HEK293 (cell line): ENCODE measurements at regions not wholly inside any gene's neighbourhood (a gene's known extent, or its start where the extent isn't known, plus 50 kb on each side); places are given as distances from the start of the nearest gene placed in this dataset.

Experiments
- CTCF ChIA-PET: fragments of 350-600 bp; formaldehyde crosslinking; extraction: SDS; loops from one replicate; lab custom pipeline; 2021; ENCODE audit warnings: antibody characterized with exemption; lab: Yijun Ruan, JAX
- POLR2A ChIA-PET: fragments of 300-600 bp; formaldehyde crosslinking; extraction: SDS; loops from one replicate; lab custom pipeline; 2020; ENCODE audit warnings: antibody characterized with exemption, inconsistent platforms; lab: Yijun Ruan, JAX
- H3K27ac ChIP-seq: fragments of 200-500 bp; sonication (Bioruptor generic); 2 replicates; pipeline ENCODE4 v1.5.1; 2014; ENCODE audit warnings: low read depth, low read length, control low read depth, inconsistent platforms; ENCODE audit errors: extremely low read depth
- H3K36me3 ChIP-seq, 2 experiments: fragments of 200-500 bp in 1 of 2; sonication (Bioruptor generic) in 1 of 2; 1 replicate in 1 of 2; 2 replicates in 1 of 2; pipeline ENCODE4 v1.5.1; 2014 to 2017; ENCODE audit warnings: inconsistent platforms in 2 of 2, low read length in 2 of 2; ENCODE audit not compliant: control insufficient read depth in 2 of 2, insufficient read depth in 1 of 2
- H3K4me1 ChIP-seq: fragments of 200-500 bp; sonication (Bioruptor generic); 2 replicates; pipeline ENCODE4 v1.5.1; 2014; ENCODE audit warnings: mild to moderate bottlenecking, low read length, inconsistent platforms; ENCODE audit not compliant: control insufficient read depth, insufficient read depth
- H3K4me3 ChIP-seq: 2 replicates; pipeline ENCODE4 v1.5.1; 2011; ENCODE audit warnings: low read depth, mild to moderate bottlenecking, control low read depth, low read length, moderate library complexity
- H3K9me3 ChIP-seq: fragments of 200-500 bp; sonication (Bioruptor generic); 2 replicates; pipeline ENCODE4 v1.5.1; 2014; ENCODE audit warnings: low read depth, low read length, inconsistent platforms; ENCODE audit not compliant: control insufficient read depth, insufficient read depth
- EGR2 ChIP-seq: fragments of 450-650 bp; formaldehyde crosslinking; IDR thresholded peaks from 2 replicates; pipeline ENCODE4 v1.5.1; 2016; ENCODE audit warnings: low read depth, missing biosample characterization, missing genetic modification characterization
- GLI4 ChIP-seq: fragments of 450-650 bp; formaldehyde crosslinking; IDR thresholded peaks from 2 replicates; pipeline ENCODE4 v1.5.1; 2016; ENCODE audit warnings: missing biosample characterization, missing genetic modification characterization
- MYNN ChIP-seq: fragments of 450-650 bp; formaldehyde crosslinking; IDR thresholded peaks from 2 replicates; pipeline ENCODE4 v1.5.1; 2016; ENCODE audit warnings: missing biosample characterization, missing genetic modification characterization, borderline replicate concordance
- REPIN1 ChIP-seq: fragments of 450-650 bp; formaldehyde crosslinking; IDR thresholded peaks from 2 replicates; pipeline ENCODE4 v1.5.1; 2017; ENCODE audit warnings: missing biosample characterization, missing genetic modification characterization, low read depth
- ZBTB7A ChIP-seq: fragments of 450-650 bp; formaldehyde crosslinking; IDR thresholded peaks from 2 replicates; pipeline ENCODE4 v1.5.1; 2016; ENCODE audit warnings: low read depth, missing biosample characterization, missing genetic modification characterization
- ZNF121 ChIP-seq: fragments of 450-650 bp; formaldehyde crosslinking; IDR thresholded peaks from 2 replicates; pipeline ENCODE4 v1.5.1; 2016; ENCODE audit warnings: missing biosample characterization, missing genetic modification characterization
- ZNF140 ChIP-seq: fragments of 450-650 bp; formaldehyde crosslinking; IDR thresholded peaks from 2 replicates; pipeline ENCODE4 v1.5.1; 2016; ENCODE audit warnings: missing biosample characterization, missing genetic modification characterization
- ZNF157 ChIP-seq: fragments of 450-650 bp; formaldehyde crosslinking; IDR thresholded peaks from 2 replicates; pipeline ENCODE4 v1.5.1; 2016; ENCODE audit warnings: missing biosample characterization, missing genetic modification characterization
- ZNF211 ChIP-seq: fragments of 450-650 bp; formaldehyde crosslinking; IDR thresholded peaks from 2 replicates; pipeline ENCODE4 v1.5.1; 2016; ENCODE audit warnings: low read depth, missing biosample characterization, missing genetic modification characterization
- ZNF473 ChIP-seq: fragments of 450-650 bp; formaldehyde crosslinking; IDR thresholded peaks from 2 replicates; pipeline ENCODE4 v1.5.1; 2017; ENCODE audit warnings: missing biosample characterization, missing genetic modification characterization
- ZNF555 ChIP-seq: fragments of 450-650 bp; formaldehyde crosslinking; conservative IDR thresholded peaks from 2 replicates; pipeline ENCODE4 v1.5.1; 2017; ENCODE audit warnings: missing biosample characterization, mild to moderate bottlenecking, missing genetic modification characterization, inconsistent platforms
- ZNF658 ChIP-seq: fragments of 450-650 bp; formaldehyde crosslinking; IDR thresholded peaks from 2 replicates; pipeline ENCODE4; 2016; ENCODE audit warnings: missing biosample characterization, missing genetic modification characterization
- ZNF707 ChIP-seq: fragments of 450-650 bp; formaldehyde crosslinking; IDR thresholded peaks from 2 replicates; pipeline ENCODE4 v1.5.1; 2016; ENCODE audit warnings: missing biosample characterization, missing genetic modification characterization
- TF ChIP-seq, protein P1 (sequence below): fragments of 450-650 bp; formaldehyde crosslinking; IDR thresholded peaks from 2 replicates; pipeline ENCODE4 v1.5.1; 2016; ENCODE audit warnings: missing biosample characterization, missing genetic modification characterization
- TF ChIP-seq, protein P2 (sequence below): fragments of 450-650 bp; formaldehyde crosslinking; IDR thresholded peaks from 2 replicates; pipeline ENCODE4 v1.5.1; 2016; ENCODE audit warnings: missing biosample characterization, missing genetic modification characterization
- TF ChIP-seq, protein P3 (sequence below): fragments of 450-650 bp; formaldehyde crosslinking; IDR thresholded peaks from 2 replicates; pipeline ENCODE4 v1.5.1; 2016; ENCODE audit warnings: missing biosample characterization, missing genetic modification characterization, borderline replicate concordance

DNA sequence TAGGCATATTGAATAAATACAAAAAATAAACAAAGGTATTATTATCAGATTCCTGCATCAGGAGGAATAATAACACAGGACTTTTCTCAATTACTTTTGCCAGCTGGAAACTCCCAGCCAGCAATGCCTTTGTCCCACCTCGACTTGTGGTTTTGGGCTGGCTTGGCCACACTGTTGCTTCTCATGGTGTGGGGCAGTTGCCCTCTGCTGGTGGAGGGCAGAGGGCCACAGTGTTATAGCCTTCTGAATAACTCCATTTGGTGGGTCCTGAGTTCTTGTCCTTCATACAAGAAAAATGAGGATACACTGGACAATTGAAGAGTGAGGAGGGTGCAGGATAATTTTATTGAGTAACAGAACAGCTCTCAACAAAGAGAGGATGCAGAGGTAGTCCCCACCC, 1206.0 kb upstream of the ADGRL3 start (continued):
- TF ChIP-seq, protein P1, sequence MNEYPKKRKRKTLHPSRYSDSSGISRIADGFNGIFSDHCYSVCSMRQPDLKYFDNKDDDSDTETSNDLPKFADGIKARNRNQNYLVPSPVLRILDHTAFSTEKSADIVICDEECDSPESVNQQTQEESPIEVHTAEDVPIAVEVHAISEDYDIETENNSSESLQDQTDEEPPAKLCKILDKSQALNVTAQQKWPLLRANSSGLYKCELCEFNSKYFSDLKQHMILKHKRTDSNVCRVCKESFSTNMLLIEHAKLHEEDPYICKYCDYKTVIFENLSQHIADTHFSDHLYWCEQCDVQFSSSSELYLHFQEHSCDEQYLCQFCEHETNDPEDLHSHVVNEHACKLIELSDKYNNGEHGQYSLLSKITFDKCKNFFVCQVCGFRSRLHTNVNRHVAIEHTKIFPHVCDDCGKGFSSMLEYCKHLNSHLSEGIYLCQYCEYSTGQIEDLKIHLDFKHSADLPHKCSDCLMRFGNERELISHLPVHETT (tag by site-specific recombination), result no peak
- TF ChIP-seq GLI4 (tag by site-specific recombination) (no peak), ZNF658 (no peak), ZNF555 (tag by site-specific recombination) (no peak), REPIN1 (tag by site-specific recombination) (no peak), MYNN (no peak), EGR2 (tag by site-specific recombination) (no peak), ZBTB7A (no peak)

DNA sequence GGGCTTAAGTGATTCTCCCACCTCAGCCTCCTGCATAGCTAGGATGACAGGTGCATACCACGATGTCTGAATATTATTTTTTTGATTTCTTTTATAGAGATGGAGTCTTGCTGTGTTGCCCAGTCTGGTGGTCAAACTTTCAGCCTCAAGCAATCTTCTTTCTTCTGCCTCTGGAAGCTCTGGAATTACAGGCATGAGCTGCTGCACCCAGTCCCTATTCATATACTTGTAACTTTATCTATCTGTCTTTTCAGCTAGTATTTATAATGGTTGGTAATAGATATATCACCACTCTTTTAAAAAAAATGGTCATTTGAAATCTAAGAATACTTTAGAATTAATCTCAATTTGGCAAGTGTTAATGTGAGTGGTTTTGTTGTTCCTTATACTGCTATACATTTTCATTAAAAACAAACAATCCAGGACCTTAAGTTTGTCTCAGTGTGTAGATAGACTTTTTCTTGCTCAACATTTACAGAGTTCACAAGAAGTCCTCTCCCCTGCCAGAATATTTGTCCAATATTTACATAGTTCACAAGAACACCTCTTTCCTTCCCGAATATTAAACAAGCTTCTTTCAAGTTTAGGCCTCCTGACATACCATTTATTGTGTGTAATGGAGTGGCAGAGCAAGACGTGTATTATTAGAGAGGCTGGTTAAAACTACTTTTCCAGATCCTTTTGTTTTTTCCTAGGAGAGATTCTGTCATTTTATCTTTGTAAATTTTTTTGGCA, 1197.4 kb upstream of the ADGRL3 start:
- POLR2A ChIA-PET, result no interaction called here
- CTCF ChIA-PET, result no interaction called here

More for the DNA sequence above, 1197.4 kb upstream of the ADGRL3 start:
- TF ChIP-seq ZNF157 (tag by site-specific recombination) (no peak), ZNF211 (tag by site-specific recombination) (no peak), ZNF121 (tag by site-specific recombination) (no peak), ZNF140 (no peak), ZNF707 (tag by site-specific recombination) (no peak), ZNF473 (tag by site-specific recombination) (no peak)
- TF ChIP-seq, protein P2, sequence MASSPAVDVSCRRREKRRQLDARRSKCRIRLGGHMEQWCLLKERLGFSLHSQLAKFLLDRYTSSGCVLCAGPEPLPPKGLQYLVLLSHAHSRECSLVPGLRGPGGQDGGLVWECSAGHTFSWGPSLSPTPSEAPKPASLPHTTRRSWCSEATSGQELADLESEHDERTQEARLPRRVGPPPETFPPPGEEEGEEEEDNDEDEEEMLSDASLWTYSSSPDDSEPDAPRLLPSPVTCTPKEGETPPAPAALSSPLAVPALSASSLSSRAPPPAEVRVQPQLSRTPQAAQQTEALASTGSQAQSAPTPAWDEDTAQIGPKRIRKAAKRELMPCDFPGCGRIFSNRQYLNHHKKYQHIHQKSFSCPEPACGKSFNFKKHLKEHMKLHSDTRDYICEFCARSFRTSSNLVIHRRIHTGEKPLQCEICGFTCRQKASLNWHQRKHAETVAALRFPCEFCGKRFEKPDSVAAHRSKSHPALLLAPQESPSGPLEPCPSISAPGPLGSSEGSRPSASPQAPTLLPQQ (tag by site-specific recombination), result no peak
- TF ChIP-seq, protein P3, sequence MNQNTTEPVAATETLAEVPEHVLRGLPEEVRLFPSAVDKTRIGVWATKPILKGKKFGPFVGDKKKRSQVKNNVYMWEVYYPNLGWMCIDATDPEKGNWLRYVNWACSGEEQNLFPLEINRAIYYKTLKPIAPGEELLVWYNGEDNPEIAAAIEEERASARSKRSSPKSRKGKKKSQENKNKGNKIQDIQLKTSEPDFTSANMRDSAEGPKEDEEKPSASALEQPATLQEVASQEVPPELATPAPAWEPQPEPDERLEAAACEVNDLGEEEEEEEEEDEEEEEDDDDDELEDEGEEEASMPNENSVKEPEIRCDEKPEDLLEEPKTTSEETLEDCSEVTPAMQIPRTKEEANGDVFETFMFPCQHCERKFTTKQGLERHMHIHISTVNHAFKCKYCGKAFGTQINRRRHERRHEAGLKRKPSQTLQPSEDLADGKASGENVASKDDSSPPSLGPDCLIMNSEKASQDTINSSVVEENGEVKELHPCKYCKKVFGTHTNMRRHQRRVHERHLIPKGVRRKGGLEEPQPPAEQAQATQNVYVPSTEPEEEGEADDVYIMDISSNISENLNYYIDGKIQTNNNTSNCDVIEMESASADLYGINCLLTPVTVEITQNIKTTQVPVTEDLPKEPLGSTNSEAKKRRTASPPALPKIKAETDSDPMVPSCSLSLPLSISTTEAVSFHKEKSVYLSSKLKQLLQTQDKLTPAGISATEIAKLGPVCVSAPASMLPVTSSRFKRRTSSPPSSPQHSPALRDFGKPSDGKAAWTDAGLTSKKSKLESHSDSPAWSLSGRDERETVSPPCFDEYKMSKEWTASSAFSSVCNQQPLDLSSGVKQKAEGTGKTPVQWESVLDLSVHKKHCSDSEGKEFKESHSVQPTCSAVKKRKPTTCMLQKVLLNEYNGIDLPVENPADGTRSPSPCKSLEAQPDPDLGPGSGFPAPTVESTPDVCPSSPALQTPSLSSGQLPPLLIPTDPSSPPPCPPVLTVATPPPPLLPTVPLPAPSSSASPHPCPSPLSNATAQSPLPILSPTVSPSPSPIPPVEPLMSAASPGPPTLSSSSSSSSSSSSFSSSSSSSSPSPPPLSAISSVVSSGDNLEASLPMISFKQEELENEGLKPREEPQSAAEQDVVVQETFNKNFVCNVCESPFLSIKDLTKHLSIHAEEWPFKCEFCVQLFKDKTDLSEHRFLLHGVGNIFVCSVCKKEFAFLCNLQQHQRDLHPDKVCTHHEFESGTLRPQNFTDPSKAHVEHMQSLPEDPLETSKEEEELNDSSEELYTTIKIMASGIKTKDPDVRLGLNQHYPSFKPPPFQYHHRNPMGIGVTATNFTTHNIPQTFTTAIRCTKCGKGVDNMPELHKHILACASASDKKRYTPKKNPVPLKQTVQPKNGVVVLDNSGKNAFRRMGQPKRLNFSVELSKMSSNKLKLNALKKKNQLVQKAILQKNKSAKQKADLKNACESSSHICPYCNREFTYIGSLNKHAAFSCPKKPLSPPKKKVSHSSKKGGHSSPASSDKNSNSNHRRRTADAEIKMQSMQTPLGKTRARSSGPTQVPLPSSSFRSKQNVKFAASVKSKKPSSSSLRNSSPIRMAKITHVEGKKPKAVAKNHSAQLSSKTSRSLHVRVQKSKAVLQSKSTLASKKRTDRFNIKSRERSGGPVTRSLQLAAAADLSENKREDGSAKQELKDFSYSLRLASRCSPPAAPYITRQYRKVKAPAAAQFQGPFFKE, result no peak
- no peak overlapping the region for H3K4me3 ChIP-seq
- no peaks in the 10 kb centered on the region for H3K9me3 ChIP-seq
- no peak overlapping the region for H3K27ac ChIP-seq
- H3K36me3 ChIP-seq, result no peaks in the 10 kb centered on the region
- H3K4me1 ChIP-seq, result no peaks in the 10 kb centered on the region
